Endothelial cell (in vitro differentiated cells): ENCODE measurements at regions not wholly inside any gene's neighbourhood (a gene's known extent, or its start where the extent isn't known, plus 50 kb on each side); places are given as distances from the start of the nearest gene placed in this dataset.
A peak's percentile ranks its signal among the peaks of the same experiment; 100 is the strongest.

Source experiments
- DNase-seq: peaks from one replicate; pipeline ENCODE4 v3.0.0; 2021; ENCODE audit warnings: low spot score
- H3K27ac Mint-ChIP-seq: one replicate; pipeline ENCODE4 v1.8.0; 2021; ENCODE audit warnings: mixed read lengths, inconsistent platforms; ENCODE audit not compliant: unreplicated experiment
- H3K27me3 Mint-ChIP-seq: one replicate; pipeline ENCODE4 v1.8.0; 2021; ENCODE audit warnings: mild to moderate bottlenecking, moderate library complexity, mixed read lengths, inconsistent platforms; ENCODE audit not compliant: unreplicated experiment
- H3K36me3 Mint-ChIP-seq: one replicate; pipeline ENCODE4 v1.8.0; 2021; ENCODE audit warnings: mild to moderate bottlenecking, low read depth, mixed read lengths, inconsistent platforms; ENCODE audit not compliant: unreplicated experiment
- H3K4me1 Mint-ChIP-seq: one replicate; pipeline ENCODE4 v1.8.0; 2021; ENCODE audit warnings: mild to moderate bottlenecking, mixed read lengths, inconsistent platforms; ENCODE audit not compliant: unreplicated experiment
- H3K4me3 Mint-ChIP-seq: one replicate; pipeline ENCODE4 v1.8.0; 2021; ENCODE audit warnings: mild to moderate bottlenecking, mixed read lengths, inconsistent platforms; ENCODE audit not compliant: unreplicated experiment
- H3K9me3 Mint-ChIP-seq: one replicate; pipeline ENCODE4 v1.8.0; 2021; ENCODE audit warnings: mixed read lengths, inconsistent platforms; ENCODE audit not compliant: unreplicated experiment
- TF ChIP-seq, protein P1 (sequence below): fragments of 200-600 bp; sonication (generic); IDR thresholded peaks from one replicate; pipeline ENCODE4 v1.5.0; 2021; ENCODE audit warnings: antibody characterized with exemption; ENCODE audit not compliant: unreplicated experiment

DNA sequence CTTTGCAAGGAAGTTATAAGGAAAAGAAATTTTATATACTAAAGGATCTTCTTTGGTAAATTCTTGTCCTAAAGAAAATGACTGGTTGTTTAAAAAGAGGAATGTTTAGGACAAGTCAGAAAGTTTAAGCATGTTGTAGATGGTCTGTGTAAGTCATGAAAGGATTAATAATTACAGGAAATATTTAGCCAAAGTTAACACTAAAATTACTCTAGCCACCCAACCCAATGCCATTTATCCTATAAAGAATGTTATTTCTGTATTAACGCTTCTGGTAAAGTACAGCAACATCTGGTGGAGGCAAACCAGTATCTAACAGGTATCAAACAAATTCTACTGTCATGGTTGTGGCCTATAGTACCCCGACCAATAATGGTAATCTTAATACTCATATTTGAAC lies 546.9 kb upstream of the PKDCC start:
- Mint-ChIP-seq H3K27me3 (no peaks in the 10 kb centered on the region), H3K36me3 (peaks cover 6% of the 10 kb centered on the region), H3K4me3 (no peak overlapping the region), H3K4me1 (no peaks in the 10 kb centered on the region), H3K27ac (no peak overlapping the region), H3K9me3 (peaks cover 28% of the 10 kb centered on the region)
- DNase-seq = no peak
- TF ChIP-seq, protein P1, sequence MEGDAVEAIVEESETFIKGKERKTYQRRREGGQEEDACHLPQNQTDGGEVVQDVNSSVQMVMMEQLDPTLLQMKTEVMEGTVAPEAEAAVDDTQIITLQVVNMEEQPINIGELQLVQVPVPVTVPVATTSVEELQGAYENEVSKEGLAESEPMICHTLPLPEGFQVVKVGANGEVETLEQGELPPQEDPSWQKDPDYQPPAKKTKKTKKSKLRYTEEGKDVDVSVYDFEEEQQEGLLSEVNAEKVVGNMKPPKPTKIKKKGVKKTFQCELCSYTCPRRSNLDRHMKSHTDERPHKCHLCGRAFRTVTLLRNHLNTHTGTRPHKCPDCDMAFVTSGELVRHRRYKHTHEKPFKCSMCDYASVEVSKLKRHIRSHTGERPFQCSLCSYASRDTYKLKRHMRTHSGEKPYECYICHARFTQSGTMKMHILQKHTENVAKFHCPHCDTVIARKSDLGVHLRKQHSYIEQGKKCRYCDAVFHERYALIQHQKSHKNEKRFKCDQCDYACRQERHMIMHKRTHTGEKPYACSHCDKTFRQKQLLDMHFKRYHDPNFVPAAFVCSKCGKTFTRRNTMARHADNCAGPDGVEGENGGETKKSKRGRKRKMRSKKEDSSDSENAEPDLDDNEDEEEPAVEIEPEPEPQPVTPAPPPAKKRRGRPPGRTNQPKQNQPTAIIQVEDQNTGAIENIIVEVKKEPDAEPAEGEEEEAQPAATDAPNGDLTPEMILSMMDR = no peak

DNA sequence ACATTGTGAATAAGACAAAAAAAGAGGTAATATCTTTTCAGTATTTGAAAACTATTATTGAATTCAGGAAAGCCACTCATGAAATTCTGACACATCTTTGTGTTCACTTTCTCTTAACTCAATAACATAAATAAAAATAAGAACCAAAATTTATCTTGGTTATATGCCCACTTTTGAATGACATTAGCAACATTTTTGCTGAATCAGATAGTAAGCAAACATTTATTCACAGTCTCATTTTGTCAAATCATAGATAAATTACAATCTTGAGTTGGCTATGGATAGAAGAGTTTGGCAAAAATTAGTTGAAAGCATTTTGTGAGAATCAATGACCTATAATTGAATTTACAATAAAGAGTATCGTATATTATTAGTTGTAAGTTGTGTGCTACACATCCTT lies 545.1 kb upstream of the PKDCC start:
- Mint-ChIP-seq H3K9me3 (peaks cover 26% of the 10 kb centered on the region), H3K36me3 (peaks cover 5% of the 10 kb centered on the region), H3K4me1 (no peaks in the 10 kb centered on the region), H3K27ac (no peak overlapping the region), H3K4me3 (no peak overlapping the region), H3K27me3 (no peaks in the 10 kb centered on the region)
- DNase-seq = no peak
- TF ChIP-seq, protein P1 = no peak

DNA sequence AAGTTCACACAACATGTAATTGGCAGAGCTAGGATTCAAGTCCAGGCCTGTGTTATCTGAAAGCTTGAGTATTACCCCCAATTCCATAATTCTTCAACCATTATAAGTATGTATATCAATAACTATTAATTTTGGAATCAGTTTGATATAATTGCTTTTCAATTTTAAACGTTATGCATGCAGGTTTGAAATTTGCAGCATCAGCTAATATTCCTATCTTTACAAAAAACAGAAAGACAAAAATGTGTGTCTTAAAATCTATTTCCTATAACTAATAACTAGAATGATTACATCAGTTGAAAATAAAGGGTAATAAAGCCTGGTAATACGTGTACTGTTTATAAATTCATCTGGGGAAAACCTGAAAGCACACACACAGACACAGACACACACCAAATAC lies 543.3 kb upstream of the PKDCC start:
- H3K4me1 Mint-ChIP-seq = no peaks in the 10 kb centered on the region
- H3K36me3 Mint-ChIP-seq = peaks cover 5% of the 10 kb centered on the region
- TF ChIP-seq, protein P1 = no peak
- peaks cover 21% of the 10 kb centered on the region for H3K9me3 Mint-ChIP-seq
- H3K4me3 Mint-ChIP-seq = no peak overlapping the region
- DNase-seq = no peak
- no peak overlapping the region for H3K27ac Mint-ChIP-seq
- no peaks in the 10 kb centered on the region for H3K27me3 Mint-ChIP-seq

DNA sequence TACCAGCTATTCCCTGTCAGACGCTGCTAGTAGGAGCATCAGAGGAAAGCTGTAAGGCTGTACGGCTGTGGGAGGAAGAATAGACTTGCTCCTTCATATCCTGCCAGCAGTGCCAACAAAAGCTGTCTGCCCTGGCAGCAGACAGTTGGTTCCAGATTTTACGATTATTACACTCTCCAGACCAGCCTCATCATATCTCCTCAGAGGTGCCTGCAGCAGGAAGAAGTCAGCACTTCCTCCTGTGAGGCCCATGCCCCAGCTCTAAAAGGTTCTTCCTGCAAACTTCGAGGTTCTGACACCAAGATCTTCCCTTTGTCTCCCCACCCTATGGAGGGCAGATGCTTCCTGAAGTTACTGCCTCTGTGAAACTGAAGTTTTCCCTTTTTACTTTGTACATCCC lies 537.7 kb upstream of the PKDCC start:
- Mint-ChIP-seq H3K9me3 (no peaks in the 10 kb centered on the region), H3K27me3 (peaks cover 1% of the 10 kb centered on the region), H3K4me3 (no peak overlapping the region), H3K36me3 (no peaks in the 10 kb centered on the region), H3K27ac (no peak overlapping the region), H3K4me1 (peaks cover 3% of the 10 kb centered on the region)
- TF ChIP-seq, protein P1 = no peak
- peak; percentile 3 for DNase-seq

- TF ChIP-seq, protein P1 = no peak
- no peak overlapping the region for H3K4me3 Mint-ChIP-seq
- H3K27me3 Mint-ChIP-seq = peaks cover 4% of the 10 kb centered on the region
- no peaks in the 10 kb centered on the region for H3K36me3 Mint-ChIP-seq
- no peak for DNase-seq
- H3K9me3 Mint-ChIP-seq = no peaks in the 10 kb centered on the region
- peaks cover 19% of the 10 kb centered on the region for H3K4me1 Mint-ChIP-seq
- H3K27ac Mint-ChIP-seq = peak overlapping the region; percentile 65
These were observed 526.6 kb upstream of the PKDCC start for GRCh38 chr2:41521211-41521610.
